ENCODE measurements at regions not wholly inside any gene's neighbourhood (a gene's known extent, or its start where the extent isn't known, plus 50 kb on each side); places are given as distances from the start of the nearest gene placed in this dataset.

DNA sequence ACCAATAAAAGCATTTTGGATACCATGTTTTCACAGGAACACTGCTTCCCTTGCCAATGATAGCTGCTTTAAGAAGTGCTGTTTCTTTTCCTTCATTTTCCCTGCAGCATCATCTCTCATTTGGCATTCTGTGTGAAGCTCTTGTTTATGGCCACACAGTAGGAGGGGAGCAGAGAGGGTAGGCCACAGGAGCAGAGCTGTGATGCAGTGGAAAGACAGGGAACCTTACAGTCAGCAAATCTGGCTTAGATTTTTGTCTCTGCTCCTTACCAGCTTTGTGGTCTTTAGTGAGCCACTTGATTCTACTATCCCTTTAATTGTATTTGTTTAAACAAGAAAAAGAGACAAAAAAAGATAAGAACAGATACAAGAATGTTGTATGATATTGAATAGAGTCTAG is 138.7 kb downstream of the RPL22L1 start:
- ATAC-seq (ENCODE audit: insufficient read depth, low FRiP score) (no peak), DNase-seq (no peak)
- Histone ChIP-seq H3K4me1 (ENCODE audit: control insufficient read depth in 5 of 5, insufficient read depth in 5 of 5, low read length in 5 of 5) (peaks cover 0 to 5% (median 0%) of the 10 kb centered on the region in 5 donors), H3K9ac (ENCODE audit: insufficient read depth in 1 of 2, low read length in 2 of 2) (no peak overlapping the region), H3K36me3 (ENCODE audit: control insufficient read depth in 4 of 4, insufficient read depth in 4 of 4, low read length in 4 of 4) (no peaks in the 10 kb centered on the region), H3K27me3 (ENCODE audit: control insufficient read depth in 3 of 3, insufficient read depth in 3 of 3, low read length in 2 of 3) (no peaks in the 10 kb centered on the region), H3K27ac (ENCODE audit: low read depth in 1 of 2, low read length in 1 of 2) (no peak overlapping the region), H3K9me3 (ENCODE audit: control insufficient read depth in 4 of 4, insufficient read depth in 3 of 4, low read length in 3 of 4) (no peaks in the 10 kb centered on the region), H3K4me3 (no peak overlapping the region)
- TF ChIP-seq, protein P1, sequence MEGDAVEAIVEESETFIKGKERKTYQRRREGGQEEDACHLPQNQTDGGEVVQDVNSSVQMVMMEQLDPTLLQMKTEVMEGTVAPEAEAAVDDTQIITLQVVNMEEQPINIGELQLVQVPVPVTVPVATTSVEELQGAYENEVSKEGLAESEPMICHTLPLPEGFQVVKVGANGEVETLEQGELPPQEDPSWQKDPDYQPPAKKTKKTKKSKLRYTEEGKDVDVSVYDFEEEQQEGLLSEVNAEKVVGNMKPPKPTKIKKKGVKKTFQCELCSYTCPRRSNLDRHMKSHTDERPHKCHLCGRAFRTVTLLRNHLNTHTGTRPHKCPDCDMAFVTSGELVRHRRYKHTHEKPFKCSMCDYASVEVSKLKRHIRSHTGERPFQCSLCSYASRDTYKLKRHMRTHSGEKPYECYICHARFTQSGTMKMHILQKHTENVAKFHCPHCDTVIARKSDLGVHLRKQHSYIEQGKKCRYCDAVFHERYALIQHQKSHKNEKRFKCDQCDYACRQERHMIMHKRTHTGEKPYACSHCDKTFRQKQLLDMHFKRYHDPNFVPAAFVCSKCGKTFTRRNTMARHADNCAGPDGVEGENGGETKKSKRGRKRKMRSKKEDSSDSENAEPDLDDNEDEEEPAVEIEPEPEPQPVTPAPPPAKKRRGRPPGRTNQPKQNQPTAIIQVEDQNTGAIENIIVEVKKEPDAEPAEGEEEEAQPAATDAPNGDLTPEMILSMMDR (IDR thresholded peaks at IDR 0.05; ENCODE audit: control extremely low read depth, extremely low read depth) = no peak

GRCh38 chr3:170730071-170730812 is 139.8 kb downstream of the RPL22L1 start:
- Histone ChIP-seq H3K36me3 (ENCODE audit: control insufficient read depth in 4 of 4, insufficient read depth in 4 of 4, low read length in 4 of 4) (no peaks in the 10 kb centered on the region), H3K27ac (ENCODE audit: low read depth in 1 of 2, low read length in 1 of 2) (no peak overlapping the region), H3K27me3 (ENCODE audit: control insufficient read depth in 3 of 3, insufficient read depth in 3 of 3, low read length in 2 of 3) (no peaks in the 10 kb centered on the region), H3K4me3 (no peak overlapping the region), H3K4me1 (ENCODE audit: control insufficient read depth in 5 of 5, insufficient read depth in 5 of 5, low read length in 5 of 5) (peaks cover 0 to 9% (median 0%) of the 10 kb centered on the region in 5 donors), H3K9me3 (ENCODE audit: control insufficient read depth in 4 of 4, insufficient read depth in 3 of 4, low read length in 3 of 4) (no peaks in the 10 kb centered on the region), H3K9ac (ENCODE audit: insufficient read depth in 1 of 2, low read length in 2 of 2) (no peak overlapping the region)
- ATAC-seq (ENCODE audit: insufficient read depth, low FRiP score) (no peak), DNase-seq (peak in 2 of 3 donors; percentile 16 to 38)
- 86 to 96% methylated on average over 4 of the region's 4 CpGs for WGBS, 2 donors
- TF ChIP-seq, protein P1 (IDR thresholded peaks at IDR 0.05; ENCODE audit: control extremely low read depth, extremely low read depth) = no peak

DNA sequence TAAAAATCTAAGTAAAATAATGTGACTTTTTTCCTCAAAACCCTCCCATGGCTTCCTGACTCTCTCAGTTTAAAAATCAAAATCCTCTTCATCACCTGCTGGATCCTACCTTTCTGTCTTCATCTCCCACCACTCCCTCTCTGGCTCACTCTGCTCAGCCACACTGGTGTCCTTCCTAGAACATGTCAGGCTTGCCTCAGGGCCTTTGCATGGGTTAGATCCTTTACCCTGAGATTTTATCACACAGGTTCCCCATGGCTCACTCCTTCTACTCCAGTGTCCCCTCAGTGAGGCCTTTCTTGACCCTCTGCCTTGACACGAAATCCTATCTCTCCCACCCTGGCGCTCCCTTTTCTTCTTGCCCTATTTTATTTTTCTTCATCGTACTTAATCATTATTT is 141.8 kb downstream of the RPL22L1 start:
- 91 to 95% methylated on average over 3 of the region's 3 CpGs for WGBS, 2 donors
- H3K4me1 ChIP-seq (ENCODE audit: control insufficient read depth in 5 of 5, insufficient read depth in 5 of 5, low read length in 5 of 5) = peaks cover 0 to 16% (median 0%) of the 10 kb centered on the region in 5 donors
- TF ChIP-seq, protein P1 (IDR thresholded peaks at IDR 0.05; ENCODE audit: control extremely low read depth, extremely low read depth) = no peak
- no peaks in the 10 kb centered on the region for H3K9me3 ChIP-seq (ENCODE audit: control insufficient read depth in 4 of 4, insufficient read depth in 3 of 4, low read length in 3 of 4)
- no peaks in the 10 kb centered on the region for H3K36me3 ChIP-seq (ENCODE audit: control insufficient read depth in 4 of 4, insufficient read depth in 4 of 4, low read length in 4 of 4)
- DNase-seq (no peak), ATAC-seq (ENCODE audit: insufficient read depth, low FRiP score) (no peak)
- no peak overlapping the region for H3K4me3 ChIP-seq
- no peak overlapping the region for H3K9ac ChIP-seq (ENCODE audit: insufficient read depth in 1 of 2, low read length in 2 of 2)
- no peaks in the 10 kb centered on the region for H3K27me3 ChIP-seq (ENCODE audit: control insufficient read depth in 3 of 3, insufficient read depth in 3 of 3, low read length in 2 of 3)
- no peak overlapping the region for H3K27ac ChIP-seq (ENCODE audit: low read depth in 1 of 2, low read length in 1 of 2)

DNA sequence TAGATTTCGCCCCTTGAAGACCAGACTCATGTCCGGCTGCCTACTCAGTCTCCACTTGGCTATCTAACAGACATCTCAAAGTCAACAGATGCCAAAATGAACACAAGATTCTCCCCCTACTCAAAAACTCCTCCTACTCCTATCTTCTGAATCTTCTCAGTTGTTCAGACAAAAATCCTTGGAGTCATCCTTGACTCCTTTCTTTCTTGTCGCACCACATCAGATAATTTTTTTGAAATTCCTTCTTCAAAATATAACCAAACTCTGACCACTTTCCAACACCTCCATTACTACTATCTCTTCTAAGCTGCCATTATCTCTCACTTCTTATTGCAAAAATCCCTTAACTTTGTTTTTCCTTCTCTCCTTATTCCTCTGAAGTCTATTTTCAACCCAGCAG is 141.9 kb upstream of the SLC7A14 start:
- 95 to 97% methylated on average over 3 of the region's 3 CpGs for WGBS, 2 donors
- Histone ChIP-seq H3K27me3 (ENCODE audit: control insufficient read depth in 3 of 3, insufficient read depth in 3 of 3, low read length in 2 of 3) (no peaks in the 10 kb centered on the region), H3K4me3 (no peak overlapping the region), H3K36me3 (ENCODE audit: control insufficient read depth in 4 of 4, insufficient read depth in 4 of 4, low read length in 4 of 4) (no peaks in the 10 kb centered on the region), H3K9ac (ENCODE audit: insufficient read depth in 1 of 2, low read length in 2 of 2) (no peak overlapping the region), H3K4me1 (ENCODE audit: control insufficient read depth in 5 of 5, insufficient read depth in 5 of 5, low read length in 5 of 5) (peaks cover 0 to 16% (median 0%) of the 10 kb centered on the region in 5 donors), H3K9me3 (ENCODE audit: control insufficient read depth in 4 of 4, insufficient read depth in 3 of 4, low read length in 3 of 4) (no peaks in the 10 kb centered on the region), H3K27ac (ENCODE audit: low read depth in 1 of 2, low read length in 1 of 2) (no peak overlapping the region)
- TF ChIP-seq, protein P1 (IDR thresholded peaks at IDR 0.05; ENCODE audit: control extremely low read depth, extremely low read depth) = no peak
- ATAC-seq (ENCODE audit: insufficient read depth, low FRiP score) (no peak), DNase-seq (no peak)
